GM18861 (cell line): ENCODE measurements at regions not wholly inside any gene's neighbourhood (a gene's known extent, or its start where the extent isn't known, plus 50 kb on each side); places are given as distances from the start of the nearest gene placed in this dataset.

ENCODE experiments used
- ATAC-seq: cut with Tn5 transposase; IDR thresholded peaks from one replicate; pipeline ENCODE4 v1.9.1; 2021; ENCODE audit not compliant: unreplicated experiment

GRCh38 chr16:13781575-13782338 lies 138.2 kb upstream of the ERCC4 start:
- no peak for ATAC-seq

- ATAC-seq: no peak
Measured at GRCh38 chr16:13791095-13791494, 128.9 kb upstream of the ERCC4 start.

DNA sequence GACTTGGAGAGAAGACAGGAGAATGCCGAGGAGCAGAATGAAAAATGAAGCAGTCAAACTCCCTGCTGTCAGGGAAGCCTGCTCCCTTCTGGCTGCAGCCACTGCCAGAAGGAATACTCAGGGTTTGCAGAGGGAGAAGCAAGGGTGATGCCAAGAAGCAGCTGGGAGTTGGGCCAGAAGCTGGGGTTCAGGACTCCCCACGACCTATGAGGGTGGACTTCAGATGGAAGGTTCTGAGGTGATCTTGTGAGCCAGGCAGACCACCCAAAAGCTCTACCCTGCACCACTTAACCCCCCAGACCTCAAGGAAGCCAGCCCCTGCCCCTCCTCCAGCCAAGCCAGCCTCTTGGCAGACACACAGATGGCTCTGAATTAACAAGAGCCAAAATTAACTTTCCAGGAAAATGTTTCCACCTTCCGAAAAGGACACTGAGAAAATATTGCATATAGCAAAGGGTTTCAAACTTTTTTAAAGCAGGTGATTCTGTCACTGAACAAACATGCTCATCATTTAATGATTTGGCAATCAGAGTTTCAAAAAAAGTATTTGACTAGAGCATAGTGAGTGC lies 126.0 kb upstream of the ERCC4 start:
- ATAC-seq: no peak

DNA sequence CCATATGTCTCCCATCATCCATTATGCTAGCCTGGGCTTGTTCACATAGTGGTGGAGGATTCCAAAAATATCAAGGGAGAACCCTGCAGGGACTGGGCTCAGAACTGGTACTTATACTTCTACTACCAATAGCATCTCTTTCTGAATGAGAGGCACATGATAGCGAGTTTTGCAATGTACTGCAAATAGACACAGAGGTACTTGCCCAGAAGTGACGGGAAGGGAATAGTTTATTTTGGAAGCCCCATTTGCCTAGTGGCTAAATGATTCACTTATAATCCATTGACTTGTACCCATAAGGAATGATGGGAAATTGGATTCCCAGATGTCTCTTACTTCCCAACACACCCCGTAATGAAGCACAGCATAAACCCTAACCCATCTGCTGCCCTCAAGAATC lies 124.8 kb upstream of the ERCC4 start:
- no peak for ATAC-seq

GRCh38 chr16:13797718-13798117 lies 122.2 kb upstream of the ERCC4 start:
- ATAC-seq: no peak

DNA sequence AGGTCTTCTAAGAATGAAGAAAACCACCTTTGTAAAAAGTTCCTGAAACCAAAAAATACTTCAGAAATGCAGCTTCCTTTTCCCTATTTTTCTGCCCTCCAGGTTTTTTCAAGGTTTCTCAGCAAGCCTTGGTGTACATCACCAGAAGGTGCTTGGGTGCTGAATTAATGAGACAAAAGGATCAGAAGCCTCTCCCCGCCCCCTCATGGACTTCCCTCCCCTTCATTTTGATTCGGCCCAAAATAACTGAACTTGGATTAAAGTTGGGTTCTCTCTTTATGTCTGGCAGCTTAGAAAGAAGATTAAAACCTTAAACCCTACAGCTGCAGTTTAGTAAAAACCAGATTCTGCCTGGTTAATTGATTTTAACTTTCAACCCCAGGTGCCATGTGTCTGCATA lies 121.7 kb upstream of the ERCC4 start:
- ATAC-seq: no peak

DNA sequence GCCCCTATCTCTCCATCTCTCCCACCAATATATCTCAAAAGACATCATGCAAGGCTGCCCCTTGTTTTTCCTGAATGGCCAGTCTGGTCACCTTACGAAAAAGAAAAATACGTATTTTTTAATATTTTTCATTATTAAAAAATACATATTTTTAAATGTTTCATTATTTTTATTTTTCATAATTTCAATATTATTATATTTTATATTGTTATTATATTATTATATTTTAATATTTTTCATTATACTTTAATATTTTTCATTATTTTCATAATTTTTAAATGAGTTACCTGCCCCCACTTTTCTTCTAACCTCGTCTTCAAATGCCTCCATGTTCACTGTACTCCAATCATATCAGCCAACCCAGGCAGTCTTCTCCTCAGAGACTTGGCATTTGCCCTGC lies 116.0 kb upstream of the ERCC4 start:
- no peak for ATAC-seq

- ATAC-seq: no peak
Measured at GRCh38 chr16:13805951-13806350, 114.0 kb upstream of the ERCC4 start.

GRCh38 chr16:13806671-13807070 lies 113.3 kb upstream of the ERCC4 start:
- ATAC-seq: no peak

DNA sequence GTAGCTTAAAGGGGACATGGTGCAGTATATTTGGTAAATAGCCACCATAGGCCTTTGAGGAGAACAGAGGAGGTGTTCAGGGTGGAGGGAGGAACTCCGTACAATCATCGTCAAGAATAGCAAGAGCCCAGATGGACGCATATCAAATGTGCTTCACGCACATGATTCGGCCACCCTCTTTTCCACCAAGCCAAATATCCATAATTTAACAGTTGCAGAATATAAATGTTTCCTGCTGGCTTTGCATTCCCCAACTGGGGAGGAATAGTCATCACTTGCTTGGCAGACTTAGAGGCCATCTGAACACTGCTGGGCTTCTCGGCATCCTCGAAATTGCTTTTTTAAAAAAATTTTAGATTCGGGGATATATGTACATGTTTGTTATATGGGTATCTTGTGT lies 111.9 kb upstream of the ERCC4 start:
- no peak for ATAC-seq

- ATAC-seq: no peak
Measured at GRCh38 chr16:13809765-13810164, 110.2 kb upstream of the ERCC4 start.

GRCh38 chr16:13811834-13812233 lies 108.1 kb upstream of the ERCC4 start:
- ATAC-seq: no peak

GRCh38 chr16:13816701-13817100 lies 103.3 kb upstream of the ERCC4 start:
- ATAC-seq: no peak

DNA sequence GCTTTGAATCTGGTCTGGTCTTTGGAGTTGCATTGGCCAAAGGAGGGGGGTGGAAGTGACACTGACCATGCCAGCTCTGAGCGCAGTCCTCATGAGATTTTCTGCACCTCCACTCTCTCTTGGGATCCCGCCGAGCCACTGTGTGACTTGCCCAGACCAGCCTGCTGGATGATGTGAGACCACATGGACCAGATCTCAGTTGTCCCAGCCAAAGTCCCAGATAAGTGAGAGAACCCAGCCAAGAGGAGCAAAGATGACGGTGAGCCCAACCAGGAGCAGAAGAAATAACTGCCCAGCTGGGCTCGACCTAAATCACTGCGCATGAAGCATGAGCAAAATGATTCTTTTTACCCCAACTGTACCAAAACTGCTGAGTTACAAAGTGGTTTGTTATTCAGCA lies 96.5 kb upstream of the ERCC4 start:
- ATAC-seq: no peak

- ATAC-seq: no peak
Measured at GRCh38 chr16:13829697-13830299, 90.2 kb upstream of the ERCC4 start.

DNA sequence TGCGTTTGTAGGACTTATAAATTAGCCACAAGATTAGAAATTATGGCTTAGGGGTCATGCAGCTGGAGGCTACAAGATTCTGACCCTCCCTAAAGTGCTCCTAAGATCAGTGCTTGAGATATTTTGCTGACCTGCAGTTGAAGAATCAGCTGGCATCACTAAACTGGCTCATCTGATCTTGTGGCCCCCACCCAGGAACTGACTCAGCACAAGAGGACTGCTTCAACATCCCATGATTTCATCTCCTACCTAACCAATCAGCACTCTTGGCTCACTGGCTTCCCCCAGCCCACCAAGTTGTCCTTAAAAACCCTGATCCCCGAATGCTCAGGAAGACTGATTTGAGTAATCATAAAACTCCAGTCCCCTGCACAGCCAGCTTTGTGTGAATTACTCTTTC lies 86.4 kb upstream of the ERCC4 start:
- ATAC-seq: no peak

DNA sequence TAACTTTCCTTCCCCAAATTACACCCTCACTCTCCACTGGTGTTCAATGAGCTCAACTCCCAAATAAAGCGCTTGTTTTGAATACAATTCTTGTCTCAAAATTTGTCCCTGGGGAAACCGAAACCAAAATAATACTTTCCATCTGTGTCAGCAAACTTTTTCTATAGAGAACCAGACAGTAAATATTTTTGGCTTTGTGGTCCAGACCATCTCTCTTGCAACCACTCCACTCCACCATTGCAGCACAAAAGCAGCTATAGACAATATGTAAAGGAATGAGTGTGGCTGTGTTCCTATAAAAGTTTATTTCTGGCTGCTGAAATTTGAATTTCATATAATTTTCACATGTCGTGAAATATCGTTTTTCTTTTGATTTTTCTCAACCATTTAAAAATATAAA lies 84.6 kb upstream of the ERCC4 start:
- no peak for ATAC-seq

DNA sequence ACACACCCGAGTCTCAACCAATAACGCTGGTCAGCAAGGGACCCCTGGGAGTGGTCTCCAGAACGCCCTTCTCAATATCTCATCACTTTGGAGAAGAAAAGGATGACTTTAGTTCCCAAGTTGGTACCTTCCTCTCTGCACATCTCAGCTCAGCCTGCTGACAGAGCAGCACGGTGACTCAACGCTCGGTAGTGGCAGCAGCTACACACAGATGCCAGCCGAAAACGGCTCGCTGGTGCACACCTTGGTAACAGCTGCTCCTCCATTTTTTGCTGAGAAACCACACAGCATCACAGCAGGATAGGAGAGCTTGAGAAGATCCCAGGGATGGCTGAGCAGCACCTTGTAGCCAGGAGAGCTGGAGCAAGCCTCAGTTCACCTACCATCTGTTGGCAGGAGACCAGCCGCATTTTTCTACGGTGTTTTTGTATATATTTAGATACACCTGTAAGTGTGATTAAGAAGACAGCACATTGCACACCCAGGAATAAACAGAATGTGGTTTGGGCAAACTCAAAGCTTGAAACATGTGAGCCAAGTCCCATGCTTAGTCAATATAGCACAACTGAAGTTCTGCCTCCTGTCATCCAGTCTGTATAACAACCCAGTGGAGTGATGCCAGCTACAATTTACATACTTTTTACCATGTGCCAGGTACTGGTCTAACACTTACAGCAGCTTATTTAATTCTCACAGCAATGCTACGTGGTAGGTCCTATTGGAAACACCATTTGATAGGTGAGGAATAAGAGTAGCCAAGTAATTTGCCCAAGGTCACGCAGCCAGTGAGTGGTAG lies 83.8 kb upstream of the ERCC4 start:
- ATAC-seq: no peak

- no peak for ATAC-seq
Measured at GRCh38 chr16:13838401-13839190, 81.4 kb upstream of the ERCC4 start.

DNA sequence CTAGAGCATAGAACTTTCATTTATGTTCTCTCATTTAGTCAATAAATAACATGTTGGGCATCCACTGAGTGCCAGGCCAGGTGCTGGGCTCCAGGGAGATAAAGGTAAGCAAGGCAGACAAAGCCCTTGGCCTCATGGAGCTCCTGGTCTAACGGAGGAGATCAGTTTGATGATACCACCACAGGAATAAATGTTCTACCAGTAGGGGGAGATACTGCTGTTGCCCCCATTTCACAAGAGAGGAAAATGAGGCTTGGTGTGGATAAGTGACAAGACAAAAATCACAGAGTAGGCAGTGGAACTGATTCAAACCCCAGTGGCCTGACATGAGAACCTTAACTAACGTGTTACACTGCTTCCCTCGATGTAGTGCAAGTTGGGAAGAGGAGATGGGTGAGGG lies 80.4 kb upstream of the ERCC4 start:
- no peak for ATAC-seq

- no peak for ATAC-seq
Measured at GRCh38 chr16:13845232-13845631, 74.7 kb upstream of the ERCC4 start.
